ENCODE measurements at regions not wholly inside any gene's neighbourhood (a gene's known extent, or its start where the extent isn't known, plus 50 kb on each side); places are given as distances from the start of the nearest gene placed in this dataset.
"Not testable (repeated sequence)": the region's sequence is repeated elsewhere in the genome, so short reads cannot be mapped to it uniquely, and the experiment has no call there.

- no peak for DNase-seq
These were observed 196.9 kb upstream of the CNTNAP2 start for GRCh38 chr7:145919712-145920111.

DNA sequence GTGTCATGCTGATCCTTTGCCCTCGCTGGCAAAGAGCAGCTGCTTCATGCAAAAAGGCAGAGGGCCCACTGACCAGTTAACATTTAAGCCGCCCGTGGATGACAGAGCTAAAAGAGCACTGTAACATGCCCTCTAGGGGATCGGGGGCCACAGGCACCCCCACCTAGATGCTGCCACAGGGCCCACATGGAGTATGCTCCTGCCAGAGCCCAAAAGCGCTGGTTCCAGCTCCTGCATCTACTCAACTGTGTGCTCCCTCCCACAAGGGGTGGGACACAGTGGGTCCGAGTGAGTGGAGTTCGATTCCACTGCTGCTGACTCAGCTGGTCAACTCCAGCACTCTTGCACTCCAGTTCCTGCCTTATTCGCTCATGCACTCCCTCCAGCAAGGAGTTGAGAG, 199.8 kb upstream of the CNTNAP2 start:
- DNase-seq = no peak

DNA sequence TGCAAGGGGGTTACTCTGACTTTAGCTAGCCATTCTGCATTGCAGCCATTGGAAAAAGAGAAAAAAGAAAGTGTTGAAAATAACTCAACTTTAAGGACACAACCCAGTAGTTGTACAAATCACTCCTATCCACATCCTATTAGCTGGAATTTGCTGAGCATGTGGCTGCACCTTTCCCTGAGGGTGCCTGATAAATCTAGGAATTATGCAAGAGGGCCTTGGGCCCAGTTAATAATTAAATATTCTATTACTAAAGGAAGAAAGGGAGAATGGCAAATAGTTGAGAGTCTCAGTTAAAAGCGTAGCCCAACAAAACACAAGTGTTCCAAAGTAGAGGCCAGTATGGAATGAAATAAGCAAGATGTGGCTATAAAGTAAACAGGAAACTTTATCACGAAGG, 200.9 kb upstream of the CNTNAP2 start:
- DNase-seq = no peak

DNA sequence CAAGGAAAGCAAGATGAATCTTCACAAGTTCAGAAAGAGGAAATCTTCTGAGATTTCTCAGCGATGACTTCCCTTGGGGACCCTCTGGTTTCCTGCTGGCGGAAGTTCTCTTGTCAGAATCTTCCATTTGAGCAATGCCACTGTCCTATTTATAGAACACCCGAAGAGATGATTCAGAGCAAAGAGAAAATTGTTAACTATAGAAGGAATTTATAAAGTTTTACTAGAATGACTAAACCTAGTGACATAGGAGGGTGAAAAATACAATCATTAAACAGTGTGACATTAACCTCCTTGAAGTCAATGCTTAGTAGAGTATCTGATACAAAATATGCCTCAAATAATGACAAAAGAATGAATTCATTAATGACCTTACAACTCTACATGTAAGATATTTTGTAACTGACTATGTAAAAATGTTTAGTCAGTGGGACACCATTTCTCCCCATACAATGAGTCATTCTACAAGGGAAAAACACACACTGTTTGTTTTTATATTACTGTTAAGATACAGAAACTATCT, 206.5 kb upstream of the CNTNAP2 start:
- no peak for DNase-seq

- DNase-seq = no peak
These were observed 212.9 kb upstream of the CNTNAP2 start for GRCh38 chr7:145903658-145904057.

- no peak for DNase-seq
These were observed 214.5 kb upstream of the CNTNAP2 start for GRCh38 chr7:145902123-145902522.

GRCh38 chr7:145899938-145900337, 216.7 kb upstream of the CNTNAP2 start:
- no peak for DNase-seq

DNA sequence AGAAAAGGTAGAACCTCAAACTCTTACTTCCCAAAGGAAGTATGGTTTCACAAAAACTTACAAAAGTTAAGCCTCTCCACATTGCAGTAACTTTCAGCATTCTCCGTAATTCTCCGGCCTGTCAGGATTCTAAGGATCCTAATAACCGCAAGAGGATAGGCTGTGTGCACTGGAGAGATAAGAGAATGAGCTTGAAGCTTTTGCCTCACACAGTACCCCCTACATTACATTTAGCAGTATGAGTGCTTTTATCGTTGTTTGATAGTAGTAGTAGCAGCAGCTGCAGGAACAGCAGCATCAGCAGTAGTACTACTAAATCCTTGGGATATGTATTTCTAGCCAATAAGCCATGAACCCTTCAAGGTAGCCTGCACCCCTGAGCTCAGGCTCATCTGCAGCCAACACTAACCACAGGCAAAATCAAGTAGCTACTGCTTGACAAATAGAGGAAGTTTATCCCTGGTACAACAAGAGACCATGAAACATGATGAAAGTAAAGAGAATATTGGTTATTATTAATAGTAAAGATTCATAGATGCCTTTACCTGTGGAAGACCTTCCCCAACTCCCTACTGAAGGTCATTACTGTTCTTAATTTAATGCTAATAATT, 222.6 kb upstream of the CNTNAP2 start:
- DNase-seq = no peak

- DNase-seq = no peak
These were observed 231.7 kb upstream of the CNTNAP2 start for GRCh38 chr7:145884716-145885514.

GRCh38 chr7:145876376-145876775, 240.2 kb upstream of the CNTNAP2 start:
- no peak for DNase-seq

DNA sequence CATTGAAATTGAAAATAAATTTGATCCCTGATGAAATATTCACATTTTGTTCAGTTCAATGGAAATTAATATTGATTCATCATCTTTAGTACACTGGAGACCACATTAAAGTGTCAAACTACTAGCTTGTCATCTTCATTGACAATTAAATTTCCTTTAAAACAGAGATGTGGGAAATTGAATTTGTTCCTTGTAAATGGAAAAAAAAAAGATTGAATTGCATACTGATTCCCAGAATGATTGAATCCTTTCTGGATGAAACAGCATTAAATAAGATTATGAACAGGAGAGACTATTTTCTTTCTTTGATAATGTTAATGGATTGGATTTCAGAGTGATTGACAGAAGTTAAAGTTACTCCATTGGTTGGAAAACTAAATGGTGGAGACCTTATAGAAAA, 241.3 kb upstream of the CNTNAP2 start:
- no peak for DNase-seq

DNA sequence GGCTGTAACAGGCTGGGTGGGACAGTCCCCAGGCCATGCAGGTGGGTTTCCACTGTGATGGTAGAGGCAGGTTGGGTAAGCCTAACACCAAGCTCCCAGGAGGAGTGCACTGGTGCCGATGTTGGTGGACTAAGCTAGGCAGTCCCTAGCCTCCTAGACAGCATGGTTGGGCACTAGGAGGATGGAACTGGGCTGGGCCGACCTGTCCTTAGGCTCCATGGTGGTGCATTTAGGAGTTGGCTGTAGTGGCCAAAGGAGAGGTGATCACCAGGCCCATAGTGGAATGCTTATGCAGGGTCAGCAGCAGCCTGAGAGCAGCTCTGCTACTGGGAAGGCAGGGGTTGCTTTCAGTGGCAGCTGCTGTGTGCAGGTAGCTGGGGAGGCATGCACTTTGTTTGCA, 247.7 kb upstream of the CNTNAP2 start:
- DNase-seq = no peak

- no peak for DNase-seq
These were observed 254.4 kb upstream of the CNTNAP2 start for GRCh38 chr7:145862212-145862611.

GRCh38 chr7:145860809-145861208, 255.8 kb upstream of the CNTNAP2 start:
- no peak for DNase-seq

- DNase-seq = no peak
These were observed 266.0 kb upstream of the CNTNAP2 start for GRCh38 chr7:145850636-145851035.

- no peak for DNase-seq
These were observed 267.9 kb upstream of the CNTNAP2 start for GRCh38 chr7:145848691-145849090.

GRCh38 chr7:145845345-145845744, 271.3 kb upstream of the CNTNAP2 start:
- no peak for DNase-seq

- DNase-seq = no peak
These were observed 276.8 kb upstream of the CNTNAP2 start for GRCh38 chr7:145839814-145840213.

DNA sequence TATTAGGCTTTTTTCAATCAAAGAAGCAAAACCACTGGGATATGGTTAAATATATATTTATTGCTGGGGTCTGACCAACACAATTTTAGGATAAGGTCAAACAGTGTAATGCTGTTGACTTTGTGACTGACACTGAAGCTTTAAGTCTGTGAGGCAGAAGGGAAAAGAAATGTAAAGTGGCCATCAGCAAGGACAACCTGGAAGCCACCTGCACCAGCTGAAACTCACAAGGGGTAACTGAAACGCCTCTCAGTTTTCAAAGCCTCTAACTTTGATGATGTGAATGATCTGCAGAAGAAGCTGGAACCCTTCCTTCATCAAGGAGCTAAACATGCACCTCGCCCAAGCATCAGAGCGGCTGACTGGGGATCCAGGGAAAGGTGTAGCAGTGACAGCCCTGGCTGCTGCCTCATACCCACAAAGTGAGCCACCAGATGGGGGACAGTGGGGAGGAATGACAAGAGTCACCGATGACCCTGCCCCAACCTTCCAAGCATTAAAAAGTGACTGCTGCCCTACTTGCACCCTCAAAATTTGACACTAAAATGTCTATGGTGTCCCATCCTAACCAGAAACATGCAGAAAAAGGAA, 284.9 kb upstream of the CNTNAP2 start:
- no peak for DNase-seq

- DNase-seq = no peak
These were observed 298.9 kb upstream of the CNTNAP2 start for GRCh38 chr7:145817687-145818086.

DNA sequence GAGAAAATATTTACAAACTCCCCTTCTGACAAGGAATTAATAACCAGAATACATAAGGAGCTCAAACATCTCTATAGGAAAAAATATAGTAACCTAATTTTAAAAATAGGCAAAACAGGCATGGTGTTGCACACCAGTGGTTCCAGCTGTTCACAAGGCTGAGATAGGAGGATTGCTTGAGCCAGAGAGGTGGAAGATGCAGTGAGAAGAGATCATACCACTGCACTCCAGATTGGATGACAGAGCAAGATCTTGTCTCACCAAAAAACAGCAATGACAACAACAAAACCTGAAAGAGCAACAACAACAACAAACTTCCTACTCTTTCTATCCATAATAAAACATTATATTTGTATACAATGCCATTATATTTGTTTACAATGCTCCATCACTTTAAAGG, 304.4 kb upstream of the CNTNAP2 start:
- DNase-seq = no peak

- not testable (repeated sequence) for DNase-seq
These were observed 311.1 kb upstream of the CNTNAP2 start for GRCh38 chr7:145805496-145805895.

GRCh38 chr7:145797507-145797906, 319.1 kb upstream of the CNTNAP2 start:
- no peak for DNase-seq

- DNase-seq = no peak
These were observed 321.5 kb upstream of the CNTNAP2 start for GRCh38 chr7:145795132-145795531.
